ENCODE measurements at regions not wholly inside any gene's neighbourhood (a gene's known extent, or its start where the extent isn't known, plus 50 kb on each side); places are given as distances from the start of the nearest gene placed in this dataset.
"Not testable (repeated sequence)": the region's sequence is repeated elsewhere in the genome, so short reads cannot be mapped to it uniquely, and the experiment has no call there.

DNA sequence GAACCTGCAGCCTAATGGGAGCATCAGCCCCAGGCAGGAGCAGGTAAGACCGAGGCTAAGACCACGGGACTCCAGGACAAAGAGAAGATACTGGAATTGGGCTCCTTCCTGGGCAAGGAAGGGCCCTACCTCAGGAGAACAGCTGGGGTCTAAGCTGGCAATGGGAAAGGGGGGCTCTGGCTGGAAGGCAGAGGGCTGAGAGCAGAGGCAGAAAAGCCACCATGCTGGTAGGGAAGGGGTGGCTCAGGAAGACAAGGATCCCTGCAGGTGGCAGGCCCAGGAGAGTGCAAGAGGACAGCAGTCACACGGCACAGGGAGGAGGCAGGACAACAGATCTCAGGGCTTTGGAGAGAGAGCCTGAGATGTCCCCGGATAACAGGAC lies 203.5 kb downstream of the NDUFA10 start:
- H3K4me3 ChIP-seq (ENCODE audit: low read length): no peak overlapping the region
- TF ChIP-seq, protein P1, sequence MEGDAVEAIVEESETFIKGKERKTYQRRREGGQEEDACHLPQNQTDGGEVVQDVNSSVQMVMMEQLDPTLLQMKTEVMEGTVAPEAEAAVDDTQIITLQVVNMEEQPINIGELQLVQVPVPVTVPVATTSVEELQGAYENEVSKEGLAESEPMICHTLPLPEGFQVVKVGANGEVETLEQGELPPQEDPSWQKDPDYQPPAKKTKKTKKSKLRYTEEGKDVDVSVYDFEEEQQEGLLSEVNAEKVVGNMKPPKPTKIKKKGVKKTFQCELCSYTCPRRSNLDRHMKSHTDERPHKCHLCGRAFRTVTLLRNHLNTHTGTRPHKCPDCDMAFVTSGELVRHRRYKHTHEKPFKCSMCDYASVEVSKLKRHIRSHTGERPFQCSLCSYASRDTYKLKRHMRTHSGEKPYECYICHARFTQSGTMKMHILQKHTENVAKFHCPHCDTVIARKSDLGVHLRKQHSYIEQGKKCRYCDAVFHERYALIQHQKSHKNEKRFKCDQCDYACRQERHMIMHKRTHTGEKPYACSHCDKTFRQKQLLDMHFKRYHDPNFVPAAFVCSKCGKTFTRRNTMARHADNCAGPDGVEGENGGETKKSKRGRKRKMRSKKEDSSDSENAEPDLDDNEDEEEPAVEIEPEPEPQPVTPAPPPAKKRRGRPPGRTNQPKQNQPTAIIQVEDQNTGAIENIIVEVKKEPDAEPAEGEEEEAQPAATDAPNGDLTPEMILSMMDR (IDR thresholded peaks at IDR 0.05; ENCODE audit: insufficient read depth, low read depth, low read length, missing control alignments): no peak
- no peak for DNase-seq (ENCODE audit: low read depth)

DNA sequence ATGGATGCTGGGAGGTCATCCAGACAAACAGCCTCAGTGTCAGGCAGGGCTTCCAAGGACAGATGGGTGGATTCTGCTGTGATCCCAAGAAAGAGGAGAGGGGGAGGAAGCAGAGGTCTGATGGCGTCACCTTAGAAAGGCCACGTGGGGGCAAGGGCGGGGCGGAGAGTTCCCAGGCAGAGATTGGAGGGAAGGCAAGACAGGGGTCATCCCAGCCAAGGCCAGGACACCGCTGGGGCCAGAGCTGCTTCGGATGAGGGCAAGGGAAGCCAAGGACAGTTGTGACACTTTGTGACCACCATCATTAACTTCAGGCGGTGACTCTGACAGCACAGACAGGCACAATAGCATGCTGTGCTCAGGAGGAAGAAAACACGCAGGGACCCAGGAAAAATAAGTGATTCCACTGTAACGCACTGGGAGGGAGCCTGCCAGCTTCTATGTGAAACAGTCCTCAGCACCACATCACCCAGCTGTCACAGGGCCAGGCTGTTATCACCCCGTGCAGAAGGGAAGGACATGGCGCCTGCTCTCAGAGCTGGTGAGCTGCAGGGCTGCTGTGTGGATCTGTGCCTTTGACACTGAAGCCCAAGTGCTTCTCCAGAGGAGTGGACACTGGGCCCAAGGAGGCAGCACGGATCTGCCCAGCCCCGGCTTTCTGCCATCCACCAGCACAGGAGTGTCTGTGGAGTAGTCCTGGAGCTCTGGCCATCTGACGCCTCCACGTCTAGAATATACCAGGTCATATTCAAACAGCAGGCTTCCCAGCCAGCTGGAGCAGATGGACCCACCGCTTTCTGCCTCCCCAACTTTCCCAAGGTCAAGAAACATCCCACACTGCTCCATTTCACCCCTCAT lies 204.1 kb downstream of the NDUFA10 start:
- TF ChIP-seq, protein P1 (IDR thresholded peaks at IDR 0.05; ENCODE audit: insufficient read depth, low read depth, low read length, missing control alignments): no peak
- no peak for DNase-seq (ENCODE audit: low read depth)

DNA sequence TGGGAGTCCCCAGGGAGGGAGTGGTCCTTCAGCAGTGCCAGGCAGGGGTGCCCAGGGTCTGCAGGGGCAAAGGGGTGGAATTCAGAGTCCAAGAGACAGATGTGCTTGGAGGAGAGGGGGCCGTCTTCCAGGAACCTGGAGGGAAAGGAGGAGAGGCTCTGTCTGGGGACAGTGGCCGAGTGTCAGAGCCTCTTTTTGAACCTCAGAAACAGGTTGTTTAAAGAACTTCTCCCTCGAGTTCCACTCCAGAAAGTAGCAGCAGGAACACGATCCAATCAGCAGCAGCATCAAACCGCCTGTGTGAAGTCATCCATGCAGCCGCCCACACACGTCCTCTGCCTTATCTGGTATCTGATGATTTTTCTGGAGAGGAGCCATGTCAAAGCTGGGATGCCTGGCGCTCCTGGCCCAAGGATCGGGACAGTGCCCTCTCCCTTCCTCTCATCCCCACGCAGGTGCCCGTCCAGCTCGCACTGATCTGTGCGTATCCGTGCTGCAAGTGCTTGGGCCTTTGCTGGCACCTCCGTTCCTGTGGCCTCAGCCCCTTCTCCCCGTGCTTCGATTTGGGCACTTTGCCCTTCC lies 205.1 kb downstream of the NDUFA10 start:
- no peak overlapping the region for H3K4me3 ChIP-seq (ENCODE audit: low read length)
- TF ChIP-seq, protein P1 (IDR thresholded peaks at IDR 0.05; ENCODE audit: insufficient read depth, low read depth, low read length, missing control alignments): no peak
- DNase-seq (ENCODE audit: low read depth): no peak

More for the DNA sequence above, 204.1 kb downstream of the NDUFA10 start:
- H3K4me3 ChIP-seq (ENCODE audit: low read length): no peak overlapping the region

DNA sequence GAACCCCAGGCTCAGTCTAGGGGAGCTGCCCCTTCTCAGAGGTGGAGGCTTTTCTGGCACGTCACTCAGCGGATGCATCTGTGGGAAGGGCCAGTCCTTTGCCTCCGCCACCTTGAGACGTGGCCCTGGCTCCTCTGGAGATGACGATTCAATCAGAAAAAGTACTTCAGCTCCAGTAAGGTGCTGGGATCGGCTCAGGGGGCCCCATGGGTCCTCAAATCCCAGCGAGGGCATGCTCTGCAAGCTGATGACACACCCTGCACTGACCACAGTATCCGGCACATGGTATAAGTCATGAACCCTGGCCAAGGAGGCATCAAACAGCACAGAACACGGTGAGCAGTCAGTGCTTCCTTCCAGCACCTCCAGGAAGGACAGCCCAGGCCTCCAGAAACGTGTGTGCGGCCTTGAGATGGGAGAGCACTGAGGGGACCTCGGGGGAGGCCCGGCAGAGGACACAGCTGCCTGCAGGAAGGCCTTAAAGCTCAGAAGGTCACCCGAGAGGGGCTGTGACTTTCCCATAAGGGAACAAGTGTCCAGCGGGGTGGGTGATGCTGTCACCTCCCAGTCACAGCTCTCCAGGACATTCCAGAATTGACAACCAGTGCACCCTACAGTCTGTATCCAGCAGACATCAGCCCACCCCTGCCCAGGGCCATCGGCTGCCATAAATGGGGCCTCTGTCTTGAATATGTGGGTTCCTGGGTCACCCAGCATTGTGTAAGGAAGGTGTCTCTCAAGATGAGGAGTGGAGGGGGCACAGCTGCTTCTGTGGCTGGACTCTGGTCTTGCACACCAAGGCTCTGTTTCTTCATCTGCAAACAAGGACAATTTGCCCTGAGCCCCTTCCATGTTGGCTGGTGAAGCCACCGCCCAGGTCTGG lies 205.8 kb downstream of the NDUFA10 start:
- DNase-seq (ENCODE audit: low read depth): no peak
- H3K4me3 ChIP-seq (ENCODE audit: low read length): no peak overlapping the region
- TF ChIP-seq, protein P1 (IDR thresholded peaks at IDR 0.05; ENCODE audit: insufficient read depth, low read depth, low read length, missing control alignments): no peak

DNA sequence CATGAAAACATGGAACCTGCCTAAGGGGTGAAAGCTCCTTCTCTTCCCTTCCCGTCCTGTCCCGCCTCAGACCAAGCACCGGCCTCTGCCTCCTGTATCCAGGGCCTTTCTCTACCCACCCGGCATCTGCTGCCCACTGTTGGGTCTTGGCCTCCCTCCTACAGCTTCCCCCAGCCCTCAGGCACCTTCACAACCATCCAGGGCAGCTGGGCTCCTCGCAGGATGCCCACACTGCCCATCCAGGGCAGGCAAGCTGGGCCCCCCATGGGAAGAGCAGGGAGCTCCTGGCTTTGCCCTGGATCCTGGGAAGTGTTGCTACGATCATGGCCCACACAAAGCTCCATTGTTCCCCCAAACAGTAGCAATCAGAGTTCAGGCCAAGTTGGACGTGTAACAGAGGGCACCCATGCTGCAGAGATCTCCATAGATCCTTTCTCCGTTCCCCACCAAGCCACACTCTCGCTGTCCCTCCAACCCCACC lies 206.6 kb downstream of the NDUFA10 start:
- H3K4me3 ChIP-seq (ENCODE audit: low read length): no peak overlapping the region
- TF ChIP-seq, protein P1 (IDR thresholded peaks at IDR 0.05; ENCODE audit: insufficient read depth, low read depth, low read length, missing control alignments): no peak
- DNase-seq (ENCODE audit: low read depth): no peak

DNA sequence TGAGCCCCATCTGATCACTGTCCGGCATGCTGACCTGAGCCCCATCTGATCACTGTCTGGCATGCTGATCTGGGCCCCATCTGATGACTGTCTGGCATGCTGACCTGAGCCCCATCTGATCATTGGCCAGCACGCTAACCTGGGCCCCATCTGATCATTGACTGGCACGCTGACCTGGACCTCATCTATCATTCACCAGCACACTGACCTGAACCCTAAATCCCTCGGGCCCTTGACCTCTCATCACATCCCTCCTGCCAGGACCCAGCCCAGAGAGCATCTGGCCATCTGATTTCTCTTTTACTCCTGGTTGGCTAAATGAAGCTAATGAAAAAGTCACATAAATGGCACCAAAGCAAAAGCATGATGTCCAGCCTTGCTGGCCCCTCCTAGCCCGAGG lies 207.1 kb downstream of the NDUFA10 start:
- TF ChIP-seq, protein P1 (IDR thresholded peaks at IDR 0.05; ENCODE audit: insufficient read depth, low read depth, low read length, missing control alignments): no peak
- DNase-seq (ENCODE audit: low read depth): no peak
- H3K4me3 ChIP-seq (ENCODE audit: low read length): no peak overlapping the region

DNA sequence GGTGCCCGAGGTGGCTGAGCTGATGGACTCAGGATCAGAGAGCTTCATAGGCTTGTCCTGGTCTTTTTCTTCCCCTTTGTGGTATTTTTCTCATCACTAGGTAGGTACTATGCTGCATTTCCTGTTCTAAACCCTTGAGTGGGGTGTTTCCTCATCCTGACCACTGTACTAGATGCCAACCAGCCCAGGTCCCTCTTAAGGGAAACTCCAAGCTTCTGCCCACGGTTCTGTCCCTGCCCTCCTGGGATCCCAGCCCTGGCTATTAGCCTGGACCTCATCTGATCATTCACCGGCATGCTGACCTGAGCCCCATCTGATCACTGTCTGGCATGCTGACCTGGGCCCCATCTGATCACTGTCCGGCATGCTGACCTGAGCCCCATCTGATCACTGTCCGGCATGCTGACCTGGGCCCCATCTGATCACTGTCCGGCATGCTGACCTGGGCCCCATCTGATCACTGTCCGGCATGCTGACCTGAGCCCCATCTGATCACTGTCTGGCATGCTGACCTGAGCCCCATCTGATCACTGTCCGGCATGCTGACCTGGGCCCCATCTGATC lies 207.6 kb downstream of the NDUFA10 start:
- DNase-seq (ENCODE audit: low read depth); H3K4me3 ChIP-seq (ENCODE audit: low read length): not testable (repeated sequence)
